ENCODE measurements at regions not wholly inside any gene's neighbourhood (a gene's known extent, or its start where the extent isn't known, plus 50 kb on each side); places are given as distances from the start of the nearest gene placed in this dataset.

- TF ChIP-seq EZH2 (IDR thresholded peaks at IDR 0.05; ENCODE audit: borderline replicate concordance, control insufficient read depth, low read depth, low read length), result no peak
- no peak for TF ChIP-seq PBX3 (IDR thresholded peaks at IDR 0.05; ENCODE audit: insufficient replicate concordance, low read depth, low read length)
- no peak for TF ChIP-seq JUND (IDR thresholded peaks at IDR 0.05; ENCODE audit: low read depth, low read length)
- TF ChIP-seq IRF3 (IDR thresholded peaks at IDR 0.05), result no peak
- TF ChIP-seq ZNF274 (IDR thresholded peaks at IDR 0.05; ENCODE audit: insufficient read depth, insufficient read length), result no peak
- TF ChIP-seq YY1 (IDR thresholded peaks at IDR 0.05; ENCODE audit: low read depth, low read length), result no peak
- TF ChIP-seq ATF2 (IDR thresholded peaks at IDR 0.05; ENCODE audit: low read length), result no peak
These were observed 144.8 kb downstream of the NUAK1 start (continued) for GRCh38 chr12:105993766-105994555.

- no peak overlapping the region for H3K27ac ChIP-seq (ENCODE audit: control insufficient read depth, insufficient read depth)
- DNase-seq (ENCODE audit: low read depth, low spot score) (no peak), ATAC-seq (no peak), FAIRE-seq (no peak)
- SMC1A ChIA-PET (ENCODE audit: uncharacterized antibody, unreplicated experiment), result no interaction called here
- no peak overlapping the region for H3K4me2 ChIP-seq (ENCODE audit: control insufficient read depth, insufficient read depth)
- 7% methylated on average over 4 of the region's 4 CpGs for WGBS (ENCODE audit: insufficient coverage, insufficient replicate concordance, low lambda C conversion rate, missing lambda C conversion rate)
- H3K9me3 ChIP-seq (replicated peaks; ENCODE audit: control insufficient read depth, insufficient read depth, low read length), result no peaks in the 10 kb centered on the region
- in situ Hi-C loops (cut with MboI) (no loop called here), intact Hi-C loops (cut with micrococcal nuclease; ENCODE audit: unreplicated experiment) (no loop called here)
- POLR2A ChIA-PET, result no interaction called here
- H3K36me3 ChIP-seq (ENCODE audit: control insufficient read depth in 2 of 2, insufficient read depth in 2 of 2, low read length in 1 of 2), result no peaks in the 10 kb centered on the region
- H3K4me1 ChIP-seq (ENCODE audit: control insufficient read depth, insufficient read depth, low read length), result no peaks in the 10 kb centered on the region
- no peak overlapping the region for H3K4me3 ChIP-seq
- RAD21 ChIA-PET (ENCODE audit: unreplicated experiment), result no interaction called here
- BruUV-seq (replicated peaks), result no TSS peak
- H3K27me3 ChIP-seq (replicated peaks in 1 of 2; ENCODE audit: control insufficient read depth in 2 of 2, insufficient read depth in 2 of 2, low read length in 1 of 2), result no peaks in the 10 kb centered on the region
- H2AFZ ChIP-seq (ENCODE audit: control insufficient read depth, low read depth, low read length), result no peak overlapping the region
- no peak overlapping the region for H3K9ac ChIP-seq (ENCODE audit: control insufficient read depth, insufficient read depth, low read length)
- CTCF ChIA-PET, result no interaction called here
- no peaks in the 10 kb centered on the region for H4K20me1 ChIP-seq (ENCODE audit: control insufficient read depth, insufficient read depth)
- H3K79me2 ChIP-seq (ENCODE audit: control insufficient read depth, insufficient read depth, low read length), result no peaks in the 10 kb centered on the region
- TF ChIP-seq IRF5 (IDR thresholded peaks at IDR 0.05; ENCODE audit: borderline replicate concordance) (no peak), FOS (IDR thresholded peaks at IDR 0.05; ENCODE audit: borderline replicate concordance, extremely low read depth, insufficient read length) (no peak), ZNF687 (IDR thresholded peaks at IDR 0.05) (no peak)
These were observed 142.8 kb downstream of the NUAK1 start for GRCh38 chr12:105995961-105996431.
